Neural cell (in vitro differentiated cells): ENCODE measurements at regions not wholly inside any gene's neighbourhood (a gene's known extent, or its start where the extent isn't known, plus 50 kb on each side); places are given as distances from the start of the nearest gene placed in this dataset.

Source experiments
- H2AFZ ChIP-seq: fragments of 200-600, 300-800 bp; sonication (generic), shearing (Covaris generic); 2 replicates; pipeline ENCODE4 v1.6.0; 2014; ENCODE audit warnings: low read depth, mild to moderate bottlenecking, antibody characterized with exemption, low read length, moderate library complexity
- H3F3A ChIP-seq: fragments of 200-600 bp; shearing (Covaris generic); 2 replicates; pipeline ENCODE4 v1.6.1; 2016; ENCODE audit warnings: mild to moderate bottlenecking, moderate library complexity, mixed read lengths, antibody characterized with exemption, low read length; ENCODE audit not compliant: insufficient read depth, poor library complexity, severe bottlenecking
- H3K27ac ChIP-seq: fragments of 200-600, 300-800 bp; sonication (generic), shearing (Covaris generic); 2 replicates; pipeline ENCODE4 v1.5.1; 2014; ENCODE audit warnings: mild to moderate bottlenecking, low read length, moderate library complexity
- H3K27me3 ChIP-seq: fragments of 300-800, 200-600 bp; sonication (generic), shearing (Covaris generic); 2 replicates; pipeline ENCODE4 v1.6.0; 2014; ENCODE audit warnings: mild to moderate bottlenecking, low read depth, low read length, moderate library complexity; ENCODE audit not compliant: insufficient read depth
- H3K36me3 ChIP-seq: fragments of 300-800, 200-600 bp; sonication (generic), shearing (Covaris generic); 2 replicates; pipeline ENCODE4 v1.5.1; 2014; ENCODE audit warnings: mild to moderate bottlenecking, antibody characterized with exemption, low read length, moderate library complexity; ENCODE audit not compliant: insufficient read depth
- H3K4me2 ChIP-seq: fragments of 300-800, 200-600 bp; sonication (generic), shearing (Covaris generic); 2 replicates; pipeline ENCODE4 v1.6.0; 2014; ENCODE audit warnings: mild to moderate bottlenecking, low read length
- H3K4me3 ChIP-seq: fragments of 300-800, 200-600 bp; sonication (generic), shearing (Covaris generic); 2 replicates; pipeline ENCODE4 v1.5.1; 2014; ENCODE audit warnings: mild to moderate bottlenecking, low read length, moderate library complexity
- H3K79me2 ChIP-seq: fragments of 200-600 bp; shearing (Covaris generic); replicated peaks from 2 replicates; pipeline ENCODE4 v1.6.0; 2014; ENCODE audit warnings: mild to moderate bottlenecking, low read length, moderate library complexity; ENCODE audit not compliant: insufficient read depth
- H3K9ac ChIP-seq: fragments of 300-800, 200-600 bp; sonication (generic), shearing (Covaris generic); 2 replicates; pipeline ENCODE4 v1.6.1; 2016; ENCODE audit warnings: mild to moderate bottlenecking, low read length, mixed read lengths
- H3K9me2 ChIP-seq: fragments of 200-600 bp; shearing (Covaris generic); 2 replicates; pipeline ENCODE4 v1.6.1; 2016; ENCODE audit warnings: mild to moderate bottlenecking, low read length, mixed read lengths; ENCODE audit not compliant: insufficient read depth
- H3K9me3 ChIP-seq: fragments of 200-600, 300-800 bp; sonication (generic), shearing (Covaris generic); 2 replicates; pipeline ENCODE4 v1.6.1; 2016; ENCODE audit warnings: mild to moderate bottlenecking, mixed run types, low read length, moderate library complexity, mixed read lengths
- H4K20me1 ChIP-seq: fragments of 200-600 bp; shearing (Covaris generic); 2 replicates; pipeline ENCODE4 v1.6.1; 2016; ENCODE audit warnings: mild to moderate bottlenecking, mixed run types; ENCODE audit not compliant: insufficient read depth
- EP300 ChIP-seq: fragments of 450-650 bp; conservative IDR thresholded peaks from 2 replicates; pipeline ENCODE4 v1.6.1; 2014; ENCODE audit warnings: antibody characterized with exemption, mild to moderate bottlenecking, moderate library complexity; ENCODE audit not compliant: poor library complexity, severe bottlenecking
- EZH2 ChIP-seq: fragments of 200-600, 300-800 bp; shearing (Covaris generic), sonication (generic); IDR thresholded peaks from 2 replicates; pipeline ENCODE4 v1.6.1; 2014; ENCODE audit warnings: antibody characterized with exemption, low read length, borderline replicate concordance, mild to moderate bottlenecking; ENCODE audit not compliant: insufficient read depth, poor library complexity, severe bottlenecking
- MXI1 ChIP-seq: fragments of 450-650 bp; conservative IDR thresholded peaks from 2 replicates; pipeline ENCODE4 v1.6.1; 2014; ENCODE audit warnings: antibody characterized with exemption, mild to moderate bottlenecking; ENCODE audit not compliant: poor library complexity, severe bottlenecking
- POLR2AphosphoS5 ChIP-seq: IDR thresholded peaks from 2 replicates; pipeline ENCODE4 v1.6.1; 2012
- RAD21 ChIP-seq: fragments of 450-650 bp; conservative IDR thresholded peaks from 2 replicates; pipeline ENCODE4 v1.6.1; 2014; ENCODE audit warnings: antibody characterized with exemption, mild to moderate bottlenecking, moderate library complexity
- SMC3 ChIP-seq: fragments of 450-650 bp; conservative IDR thresholded peaks from 2 replicates; pipeline ENCODE4 v1.6.1; 2014; ENCODE audit warnings: antibody characterized with exemption, mild to moderate bottlenecking, moderate library complexity; ENCODE audit not compliant: poor library complexity
- TAF1 ChIP-seq: IDR thresholded peaks from 2 replicates; pipeline ENCODE4 v1.6.1; 2012; ENCODE audit warnings: low read depth
- TF ChIP-seq, protein P1 (sequence below): IDR thresholded peaks from 2 replicates; pipeline ENCODE4 v1.6.1; 2012; ENCODE audit warnings: borderline replicate concordance
- TF ChIP-seq, protein P2 (sequence below): fragments of 450-650 bp; IDR thresholded peaks from 2 replicates; pipeline ENCODE4 v1.5.1; 2014; ENCODE audit warnings: antibody characterized with exemption, mild to moderate bottlenecking, moderate library complexity; ENCODE audit not compliant: poor library complexity, severe bottlenecking

DNA sequence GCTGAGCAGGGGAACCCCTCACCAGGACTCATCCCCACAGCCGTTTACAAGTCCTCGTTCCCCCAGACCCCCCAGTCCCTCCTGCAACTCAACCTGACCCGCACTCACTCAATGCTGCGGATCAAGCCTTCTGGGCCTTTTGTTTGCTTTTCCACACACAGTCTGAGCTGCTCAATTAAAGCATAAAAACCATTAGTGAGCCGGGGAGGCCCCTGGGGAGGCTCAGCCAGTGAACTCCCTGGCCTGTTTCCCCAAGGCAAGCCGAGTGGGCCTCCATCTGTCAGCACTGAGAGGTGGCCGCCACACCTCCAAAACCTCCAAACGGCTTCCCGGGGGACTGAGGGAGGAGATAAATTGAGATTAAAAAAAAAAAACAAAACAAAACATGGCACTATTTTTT, 158.5 kb downstream of the SHOX start:
- Histone ChIP-seq H3K27ac (no peak overlapping the region), H3K9ac (no peak overlapping the region), H3K4me3 (no peak overlapping the region), H4K20me1 (no peaks in the 10 kb centered on the region), H3K4me2 (no peak overlapping the region), H3K79me2 (no peaks in the 10 kb centered on the region), H3K36me3 (no peaks in the 10 kb centered on the region), H3F3A (no peaks in the 10 kb centered on the region), H3K27me3 (no peaks in the 10 kb centered on the region), H2AFZ (no peak overlapping the region), H3K9me2 (no peaks in the 10 kb centered on the region), H3K9me3 (no peaks in the 10 kb centered on the region)
- no peak for TF ChIP-seq TAF1
- TF ChIP-seq MXI1, result no peak
- no peak for TF ChIP-seq EZH2
- TF ChIP-seq RAD21, result no peak
- no peak for TF ChIP-seq POLR2AphosphoS5
- TF ChIP-seq, protein P1, sequence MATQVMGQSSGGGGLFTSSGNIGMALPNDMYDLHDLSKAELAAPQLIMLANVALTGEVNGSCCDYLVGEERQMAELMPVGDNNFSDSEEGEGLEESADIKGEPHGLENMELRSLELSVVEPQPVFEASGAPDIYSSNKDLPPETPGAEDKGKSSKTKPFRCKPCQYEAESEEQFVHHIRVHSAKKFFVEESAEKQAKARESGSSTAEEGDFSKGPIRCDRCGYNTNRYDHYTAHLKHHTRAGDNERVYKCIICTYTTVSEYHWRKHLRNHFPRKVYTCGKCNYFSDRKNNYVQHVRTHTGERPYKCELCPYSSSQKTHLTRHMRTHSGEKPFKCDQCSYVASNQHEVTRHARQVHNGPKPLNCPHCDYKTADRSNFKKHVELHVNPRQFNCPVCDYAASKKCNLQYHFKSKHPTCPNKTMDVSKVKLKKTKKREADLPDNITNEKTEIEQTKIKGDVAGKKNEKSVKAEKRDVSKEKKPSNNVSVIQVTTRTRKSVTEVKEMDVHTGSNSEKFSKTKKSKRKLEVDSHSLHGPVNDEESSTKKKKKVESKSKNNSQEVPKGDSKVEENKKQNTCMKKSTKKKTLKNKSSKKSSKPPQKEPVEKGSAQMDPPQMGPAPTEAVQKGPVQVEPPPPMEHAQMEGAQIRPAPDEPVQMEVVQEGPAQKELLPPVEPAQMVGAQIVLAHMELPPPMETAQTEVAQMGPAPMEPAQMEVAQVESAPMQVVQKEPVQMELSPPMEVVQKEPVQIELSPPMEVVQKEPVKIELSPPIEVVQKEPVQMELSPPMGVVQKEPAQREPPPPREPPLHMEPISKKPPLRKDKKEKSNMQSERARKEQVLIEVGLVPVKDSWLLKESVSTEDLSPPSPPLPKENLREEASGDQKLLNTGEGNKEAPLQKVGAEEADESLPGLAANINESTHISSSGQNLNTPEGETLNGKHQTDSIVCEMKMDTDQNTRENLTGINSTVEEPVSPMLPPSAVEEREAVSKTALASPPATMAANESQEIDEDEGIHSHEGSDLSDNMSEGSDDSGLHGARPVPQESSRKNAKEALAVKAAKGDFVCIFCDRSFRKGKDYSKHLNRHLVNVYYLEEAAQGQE, result no peak
- TF ChIP-seq EP300, result no peak
- TF ChIP-seq, protein P2, sequence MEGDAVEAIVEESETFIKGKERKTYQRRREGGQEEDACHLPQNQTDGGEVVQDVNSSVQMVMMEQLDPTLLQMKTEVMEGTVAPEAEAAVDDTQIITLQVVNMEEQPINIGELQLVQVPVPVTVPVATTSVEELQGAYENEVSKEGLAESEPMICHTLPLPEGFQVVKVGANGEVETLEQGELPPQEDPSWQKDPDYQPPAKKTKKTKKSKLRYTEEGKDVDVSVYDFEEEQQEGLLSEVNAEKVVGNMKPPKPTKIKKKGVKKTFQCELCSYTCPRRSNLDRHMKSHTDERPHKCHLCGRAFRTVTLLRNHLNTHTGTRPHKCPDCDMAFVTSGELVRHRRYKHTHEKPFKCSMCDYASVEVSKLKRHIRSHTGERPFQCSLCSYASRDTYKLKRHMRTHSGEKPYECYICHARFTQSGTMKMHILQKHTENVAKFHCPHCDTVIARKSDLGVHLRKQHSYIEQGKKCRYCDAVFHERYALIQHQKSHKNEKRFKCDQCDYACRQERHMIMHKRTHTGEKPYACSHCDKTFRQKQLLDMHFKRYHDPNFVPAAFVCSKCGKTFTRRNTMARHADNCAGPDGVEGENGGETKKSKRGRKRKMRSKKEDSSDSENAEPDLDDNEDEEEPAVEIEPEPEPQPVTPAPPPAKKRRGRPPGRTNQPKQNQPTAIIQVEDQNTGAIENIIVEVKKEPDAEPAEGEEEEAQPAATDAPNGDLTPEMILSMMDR, result no peak
- no peak for TF ChIP-seq SMC3

DNA sequence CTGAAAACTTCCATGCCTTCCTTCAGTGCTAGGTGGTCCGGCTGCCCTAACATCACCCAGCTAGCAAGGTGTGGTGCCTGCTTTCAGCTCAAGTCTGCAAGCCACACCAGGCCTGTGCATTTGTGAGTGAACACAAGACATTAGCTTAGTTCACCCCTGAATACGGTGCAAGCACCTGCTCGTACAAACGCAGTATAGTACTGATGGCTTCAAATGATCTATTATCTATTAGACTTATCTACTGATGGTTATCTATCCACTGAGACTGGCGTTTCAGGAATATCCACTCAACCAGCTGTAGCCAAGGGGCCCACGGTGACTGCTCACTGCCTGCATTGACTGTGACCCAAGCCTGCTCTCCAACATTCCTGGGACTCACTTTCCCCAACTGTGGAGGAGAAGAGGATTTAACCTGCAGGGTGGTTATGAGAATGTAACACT, 155.9 kb downstream of the SHOX start:
- H3K79me2 ChIP-seq, result no peaks in the 10 kb centered on the region
- H3K9me2 ChIP-seq, result no peaks in the 10 kb centered on the region
- H2AFZ ChIP-seq, result no peak overlapping the region
- H3K27me3 ChIP-seq, result no peaks in the 10 kb centered on the region
- H3K9ac ChIP-seq, result no peak overlapping the region
- TF ChIP-seq, protein P2, result no peak
- TF ChIP-seq SMC3, result no peak
- no peak for TF ChIP-seq POLR2AphosphoS5
- TF ChIP-seq, protein P1, result no peak
- TF ChIP-seq RAD21, result no peak
- TF ChIP-seq MXI1, result no peak
- TF ChIP-seq TAF1, result no peak
- TF ChIP-seq EZH2, result no peak
- no peak overlapping the region for H3K27ac ChIP-seq
- no peak overlapping the region for H3K4me2 ChIP-seq
- H3K36me3 ChIP-seq, result no peaks in the 10 kb centered on the region
- no peaks in the 10 kb centered on the region for H3K9me3 ChIP-seq
- H3F3A ChIP-seq, result no peaks in the 10 kb centered on the region
- H3K4me3 ChIP-seq, result no peak overlapping the region
- H4K20me1 ChIP-seq, result no peaks in the 10 kb centered on the region
